A673 (cell line): ENCODE measurements at regions not wholly inside any gene's neighbourhood (a gene's known extent, or its start where the extent isn't known, plus 50 kb on each side); places are given as distances from the start of the nearest gene placed in this dataset.

Experiments
- EZH2 ChIP-seq: fragments of 200-600 bp; sonication (generic); IDR thresholded peaks from 2 replicates; pipeline ENCODE4 v1.6.1; 2017; ENCODE audit warnings: borderline replicate concordance, low read depth, mild to moderate bottlenecking, mixed read lengths, antibody characterized with exemption, low read length; ENCODE audit not compliant: poor library complexity, severe bottlenecking
- TF ChIP-seq, protein P1 (sequence below): fragments of 300-800, 200-600 bp; sonication (generic); conservative IDR thresholded peaks from 2 replicates; pipeline ENCODE4 v1.5.1; 2017; ENCODE audit warnings: low read depth, mild to moderate bottlenecking, antibody characterized with exemption, low read length, moderate library complexity, mixed read lengths

DNA sequence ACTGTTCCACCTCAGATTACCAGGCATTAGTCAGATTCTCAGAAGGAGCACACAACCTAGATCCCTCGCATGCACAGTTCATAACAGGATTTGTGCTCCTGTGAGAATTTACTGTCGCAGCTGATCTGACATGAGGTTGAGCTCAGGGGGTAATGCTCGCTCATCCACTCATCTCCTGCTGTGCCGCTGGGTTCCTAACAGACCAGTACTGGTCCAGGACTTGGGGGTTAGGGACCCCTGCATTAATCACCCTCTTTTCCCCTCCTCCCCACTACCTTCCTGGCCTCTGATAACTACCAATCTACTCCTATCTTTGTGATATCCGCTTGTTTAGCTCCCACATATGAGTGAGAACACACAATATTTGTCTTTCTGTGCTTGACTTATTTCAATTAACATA lies 83.5 kb upstream of the FSHB start:
- TF ChIP-seq, protein P1, sequence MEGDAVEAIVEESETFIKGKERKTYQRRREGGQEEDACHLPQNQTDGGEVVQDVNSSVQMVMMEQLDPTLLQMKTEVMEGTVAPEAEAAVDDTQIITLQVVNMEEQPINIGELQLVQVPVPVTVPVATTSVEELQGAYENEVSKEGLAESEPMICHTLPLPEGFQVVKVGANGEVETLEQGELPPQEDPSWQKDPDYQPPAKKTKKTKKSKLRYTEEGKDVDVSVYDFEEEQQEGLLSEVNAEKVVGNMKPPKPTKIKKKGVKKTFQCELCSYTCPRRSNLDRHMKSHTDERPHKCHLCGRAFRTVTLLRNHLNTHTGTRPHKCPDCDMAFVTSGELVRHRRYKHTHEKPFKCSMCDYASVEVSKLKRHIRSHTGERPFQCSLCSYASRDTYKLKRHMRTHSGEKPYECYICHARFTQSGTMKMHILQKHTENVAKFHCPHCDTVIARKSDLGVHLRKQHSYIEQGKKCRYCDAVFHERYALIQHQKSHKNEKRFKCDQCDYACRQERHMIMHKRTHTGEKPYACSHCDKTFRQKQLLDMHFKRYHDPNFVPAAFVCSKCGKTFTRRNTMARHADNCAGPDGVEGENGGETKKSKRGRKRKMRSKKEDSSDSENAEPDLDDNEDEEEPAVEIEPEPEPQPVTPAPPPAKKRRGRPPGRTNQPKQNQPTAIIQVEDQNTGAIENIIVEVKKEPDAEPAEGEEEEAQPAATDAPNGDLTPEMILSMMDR = no peak
- TF ChIP-seq EZH2 = no peak
